Sigmoid colon (tissue), 3 donors: ENCODE measurements at regions not wholly inside any gene's neighbourhood (a gene's known extent, or its start where the extent isn't known, plus 50 kb on each side); places are given as distances from the start of the nearest gene placed in this dataset.

ENCODE experiments used
- POLR2A ChIP-seq, 2 donors: fragments of 450-650 bp; IDR thresholded peaks; one replicate each; pipeline ENCODE4 v1.6.1; 2016; ENCODE audit warnings: antibody characterized with exemption in 2 of 2, mild to moderate bottlenecking in 2 of 2, moderate library complexity in 2 of 2
- TF ChIP-seq, protein P1 (sequence below), 4 experiments: fragments of 450-650 bp in 3 of 4; fragments of 200-600 bp in 1 of 4; IDR thresholded peaks; one replicate each; pipeline ENCODE4 v1.5.1; 2016 to 2019; ENCODE audit warnings: antibody characterized with exemption in 4 of 4, mild to moderate bottlenecking in 3 of 4, moderate library complexity in 2 of 4

DNA sequence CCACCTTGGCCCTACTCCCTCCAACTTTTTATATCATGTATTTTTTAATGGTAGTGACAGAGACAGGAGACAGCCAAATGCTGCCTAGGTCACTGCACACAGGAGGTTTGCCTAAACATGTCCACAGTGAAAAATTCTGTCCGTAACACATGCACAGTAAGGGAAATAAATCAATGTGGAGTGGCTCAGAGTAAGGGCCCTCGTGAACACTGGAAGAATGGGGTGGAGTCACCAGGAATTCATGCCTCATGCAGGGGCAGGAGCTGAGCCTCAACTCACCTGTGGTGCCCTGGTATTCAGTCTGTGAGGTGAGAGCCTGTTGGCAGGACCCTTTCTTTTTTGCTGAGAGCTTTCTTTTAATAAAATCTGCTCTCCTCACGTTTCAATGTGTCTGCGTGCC lies 289.1 kb downstream of the TGFB2 start:
- TF ChIP-seq, protein P1, sequence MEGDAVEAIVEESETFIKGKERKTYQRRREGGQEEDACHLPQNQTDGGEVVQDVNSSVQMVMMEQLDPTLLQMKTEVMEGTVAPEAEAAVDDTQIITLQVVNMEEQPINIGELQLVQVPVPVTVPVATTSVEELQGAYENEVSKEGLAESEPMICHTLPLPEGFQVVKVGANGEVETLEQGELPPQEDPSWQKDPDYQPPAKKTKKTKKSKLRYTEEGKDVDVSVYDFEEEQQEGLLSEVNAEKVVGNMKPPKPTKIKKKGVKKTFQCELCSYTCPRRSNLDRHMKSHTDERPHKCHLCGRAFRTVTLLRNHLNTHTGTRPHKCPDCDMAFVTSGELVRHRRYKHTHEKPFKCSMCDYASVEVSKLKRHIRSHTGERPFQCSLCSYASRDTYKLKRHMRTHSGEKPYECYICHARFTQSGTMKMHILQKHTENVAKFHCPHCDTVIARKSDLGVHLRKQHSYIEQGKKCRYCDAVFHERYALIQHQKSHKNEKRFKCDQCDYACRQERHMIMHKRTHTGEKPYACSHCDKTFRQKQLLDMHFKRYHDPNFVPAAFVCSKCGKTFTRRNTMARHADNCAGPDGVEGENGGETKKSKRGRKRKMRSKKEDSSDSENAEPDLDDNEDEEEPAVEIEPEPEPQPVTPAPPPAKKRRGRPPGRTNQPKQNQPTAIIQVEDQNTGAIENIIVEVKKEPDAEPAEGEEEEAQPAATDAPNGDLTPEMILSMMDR (IDR thresholded peaks at IDR 0.05), result no peak
- TF ChIP-seq POLR2A (IDR thresholded peaks at IDR 0.05), result no peak
